IMR-90 (cell line): ENCODE measurements at regions not wholly inside any gene's neighbourhood (a gene's known extent, or its start where the extent isn't known, plus 50 kb on each side); places are given as distances from the start of the nearest gene placed in this dataset.

Experiments
- ATAC-seq: fragments of 200-7000 bp; cut with Tn5 transposase; 2 replicates; pipeline ENCODE4 v1.9.1; 2020; ENCODE audit warnings: low read depth, mild to moderate bottlenecking, moderate library complexity
- BruUV-seq: library from RNA; stranded (reverse); fragments of 400-500 nt; replicated peaks from 2 replicates; lab custom pipeline; 2021; lab: Mats Ljungman, UMichigan
- CTCF ChIA-PET: fragments of 300-600 bp; formaldehyde crosslinking; extraction: SDS; loops from one replicate; lab custom pipeline; 2021; ENCODE audit warnings: antibody characterized with exemption; lab: Yijun Ruan, JAX
- POLR2A ChIA-PET: fragments of 300-600 bp; sonication (Branson Sonifier 250); formaldehyde crosslinking; loops from one replicate; lab custom pipeline; 2022; ENCODE audit warnings: antibody characterized with exemption; ENCODE audit not compliant: unreplicated experiment; lab: Charles Lee
- DNase-seq: peaks from one replicate; pipeline ENCODE4 v3.0.0; 2013
- H2AFZ ChIP-seq: replicated peaks from 2 replicates; pipeline ENCODE3; 2013; ENCODE audit warnings: low read length, mild to moderate bottlenecking; ENCODE audit not compliant: poor library complexity
- H2AK5ac ChIP-seq: 2 replicates; pipeline ENCODE4 v1.6.1; 2013; ENCODE audit warnings: low read depth, low read length, inconsistent platforms
- H2AK9ac ChIP-seq: replicated peaks from 2 replicates; pipeline ENCODE3; 2013; ENCODE audit warnings: mild to moderate bottlenecking, low read depth, low read length, moderate library complexity; ENCODE audit not compliant: poor library complexity
- H2BK120ac ChIP-seq: 2 replicates; pipeline ENCODE4 v1.6.1; 2013; ENCODE audit warnings: low read depth, low read length, inconsistent platforms
- H2BK15ac ChIP-seq: 3 replicates; pipeline ENCODE4 v1.6.1; 2013; ENCODE audit warnings: low read depth, low read length, inconsistent platforms
- H2BK20ac ChIP-seq: 2 replicates; pipeline ENCODE4 v1.6.1; 2013; ENCODE audit warnings: low read depth, mild to moderate bottlenecking, inconsistent platforms, low read length, moderate library complexity
- H2BK5ac ChIP-seq: 2 replicates; pipeline ENCODE4 v1.6.1; 2013; ENCODE audit warnings: mild to moderate bottlenecking, low read depth, low read length, inconsistent platforms; ENCODE audit not compliant: poor library complexity, severe bottlenecking
- H3K14ac ChIP-seq: replicated peaks from 2 replicates; pipeline ENCODE4 v1.6.1; 2013; ENCODE audit warnings: low read depth, low read length, inconsistent platforms
- H3K18ac ChIP-seq: 2 replicates; pipeline ENCODE4 v1.6.1; 2013; ENCODE audit warnings: low read depth, low read length, control low read depth
- H3K23ac ChIP-seq: 2 replicates; pipeline ENCODE4 v1.6.1; 2013; ENCODE audit warnings: low read depth, low read length, inconsistent platforms
- H3K27ac ChIP-seq: 2 replicates; pipeline ENCODE4 v1.5.1; 2013; ENCODE audit warnings: mild to moderate bottlenecking, control low read depth, low read length; ENCODE audit not compliant: insufficient read depth
- H3K27me3 ChIP-seq: 2 replicates; pipeline ENCODE4 v1.6.1; 2013; ENCODE audit warnings: low read length; ENCODE audit not compliant: control insufficient read depth, insufficient read depth
- H3K36me3 ChIP-seq: 2 replicates; pipeline ENCODE4 v1.6.1; 2013; ENCODE audit warnings: low read length, mixed read lengths; ENCODE audit not compliant: control insufficient read depth, insufficient read depth
- H3K4ac ChIP-seq: 2 replicates; pipeline ENCODE4 v1.6.1; 2013; ENCODE audit warnings: low read depth, low read length, inconsistent platforms
- H3K4me1 ChIP-seq: 2 replicates; pipeline ENCODE4 v1.6.1; 2013; ENCODE audit warnings: low read length, mixed read lengths; ENCODE audit not compliant: control insufficient read depth, insufficient read depth
- H3K4me2 ChIP-seq: 2 replicates; pipeline ENCODE4 v1.6.1; 2013; ENCODE audit warnings: low read depth, mild to moderate bottlenecking, control low read depth, low read length, moderate library complexity
- H3K4me3 ChIP-seq: 2 replicates; pipeline ENCODE4 v1.5.1; 2013; ENCODE audit warnings: low read depth, mild to moderate bottlenecking, control low read depth, low read length, moderate library complexity; ENCODE audit not compliant: insufficient read depth
- H3K56ac ChIP-seq: 2 replicates; pipeline ENCODE4 v1.6.1; 2013; ENCODE audit warnings: low read length, inconsistent platforms; ENCODE audit not compliant: insufficient read depth; ENCODE audit errors: extremely low read depth
- H3K79me1 ChIP-seq, 2 experiments: 2 replicates each; pipeline ENCODE4 v1.6.1; 2013; ENCODE audit warnings: low read length in 2 of 2, inconsistent platforms in 1 of 2, low read depth in 1 of 2
- H3K9ac ChIP-seq: 2 replicates; pipeline ENCODE4 v1.6.1; 2013; ENCODE audit warnings: low read depth, low read length, control low read depth
- H3K9me1 ChIP-seq: 2 replicates; pipeline ENCODE4 v1.6.1; 2013; ENCODE audit warnings: low read length, inconsistent platforms; ENCODE audit not compliant: insufficient read depth
- H3K9me3 ChIP-seq: 2 replicates; pipeline ENCODE4 v1.6.1; 2013; ENCODE audit warnings: low read length; ENCODE audit not compliant: control insufficient read depth, insufficient read depth
- H4K20me1 ChIP-seq: 2 replicates; pipeline ENCODE4 v1.6.1; 2013; ENCODE audit warnings: low read length, inconsistent platforms; ENCODE audit not compliant: insufficient read depth
- H4K5ac ChIP-seq: 2 replicates; pipeline ENCODE4 v1.6.1; 2013; ENCODE audit warnings: mild to moderate bottlenecking, low read depth, low read length, control low read depth
- H4K8ac ChIP-seq, 2 experiments: 2 replicates each; pipeline ENCODE4 v1.6.1; 2013; ENCODE audit warnings: low read depth in 2 of 2, low read length in 2 of 2, control low read depth in 1 of 2, inconsistent platforms in 1 of 2
- H4K91ac ChIP-seq: 2 replicates; pipeline ENCODE4 v1.6.1; 2013; ENCODE audit warnings: low read depth, low read length, inconsistent platforms; ENCODE audit not compliant: insufficient read depth
- BHLHE40 ChIP-seq: fragments of 150-350 bp; IDR thresholded peaks from 2 replicates; pipeline ENCODE4 v1.6.1; 2016; ENCODE audit warnings: mild to moderate bottlenecking, low read depth, low read length
- CHD1 ChIP-seq: IDR thresholded peaks from 2 replicates; pipeline ENCODE4 v1.6.1; 2012; ENCODE audit warnings: low read depth, low read length, improper control_type of control experiment
- FOS ChIP-seq: fragments of 150-350 bp; IDR thresholded peaks from 2 replicates; pipeline ENCODE4 v1.6.1; 2016; ENCODE audit warnings: low read depth, low read length
- MAZ ChIP-seq: IDR thresholded peaks from 2 replicates; pipeline ENCODE4 v1.6.1; 2012; ENCODE audit warnings: low read depth, mild to moderate bottlenecking, low read length, improper control_type of control experiment, moderate library complexity, borderline replicate concordance
- MXI1 ChIP-seq: IDR thresholded peaks from 2 replicates; pipeline ENCODE4 v1.6.1; 2012; ENCODE audit warnings: low read depth, mild to moderate bottlenecking, low read length, moderate library complexity, borderline replicate concordance
- NFE2L2 ChIP-seq: fragments of 150-350 bp; IDR thresholded peaks from 2 replicates; pipeline ENCODE4 v1.6.1; 2016; ENCODE audit warnings: low read depth, mild to moderate bottlenecking, low read length
- POLR2A ChIP-seq: IDR thresholded peaks from 2 replicates; pipeline ENCODE4 v1.6.1; 2012; ENCODE audit warnings: mild to moderate bottlenecking, low read depth, low read length
- RAD21 ChIP-seq: IDR thresholded peaks from 2 replicates; pipeline ENCODE4 v1.6.1; 2012; ENCODE audit warnings: low read length, improper control_type of control experiment
- RCOR1 ChIP-seq: IDR thresholded peaks from 2 replicates; pipeline ENCODE4 v1.6.1; 2012; ENCODE audit warnings: mild to moderate bottlenecking, low read length, improper control_type of control experiment; ENCODE audit not compliant: insufficient replicate concordance
- RFX5 ChIP-seq: IDR thresholded peaks from 2 replicates; pipeline ENCODE4 v1.8.0; 2012; ENCODE audit warnings: low read depth, mild to moderate bottlenecking, low read length, moderate library complexity
- SMC3 ChIP-seq: fragments of 150-350 bp; IDR thresholded peaks from 2 replicates; pipeline ENCODE4 v1.6.1; 2016; ENCODE audit warnings: low read depth, mild to moderate bottlenecking, antibody characterized with exemption, low read length, moderate library complexity
- WGBS, 2 experiments: methylation state at CpG; one replicate each; pipeline versions ENCODE4 v1.1.5 to v1.1.7; 2013; ENCODE audit warnings: missing lambda C conversion rate in 2 of 2; ENCODE audit not compliant: insufficient read length in 1 of 2; ENCODE audit errors: extremely low coverage in 2 of 2; 5-methylcytosine and 5-hydroxymethylcytosine counted together
- dilution Hi-C: fragments of 300-500 bp; cut with HindIII; formaldehyde crosslinking; loops from one replicate; pipeline ENCODE4 v1.14.3; 2018; ENCODE audit warnings: low sequenced_read_pairs; ENCODE audit not compliant: unreplicated experiment
- in situ Hi-C: fragments of 300-500 bp; cut with MboI; formaldehyde crosslinking; loops from 3 replicates; pipeline ENCODE4 v1.14.3; 2019; ENCODE audit warnings: low sequenced_read_pairs, inconsistent platforms, mixed read lengths
- intact Hi-C: fragments of 100-400 bp; cut with micrococcal nuclease; formaldehyde crosslinking; loops from 2 replicates; pipeline ENCODE4 v1.10.0; 2022
- TF ChIP-seq, protein P1 (sequence below): conservative IDR thresholded peaks from 2 replicates; pipeline ENCODE4 v1.5.1; 2012; ENCODE audit warnings: mild to moderate bottlenecking, low read depth, low read length, improper control_type of control experiment

DNA sequence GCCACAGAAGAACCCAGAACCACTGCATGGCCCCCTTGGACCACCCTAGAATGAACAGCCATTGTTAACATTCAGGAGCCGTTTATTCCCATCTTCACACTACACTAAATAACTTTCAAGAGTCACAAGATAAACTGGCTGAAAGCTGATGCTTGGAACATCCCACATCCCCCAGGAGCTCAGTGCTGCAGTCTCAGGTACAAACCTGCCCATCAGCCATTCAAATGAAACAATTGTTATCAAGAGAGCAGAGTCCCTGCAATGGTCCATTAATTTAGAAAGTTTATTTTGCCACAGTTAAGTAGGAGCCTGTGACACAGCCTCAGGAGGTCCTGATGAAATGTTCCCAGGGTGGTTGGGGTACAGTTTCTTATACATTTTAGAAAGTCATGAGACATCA is 123.8 kb upstream of the ZNF91 start:
- H2BK120ac ChIP-seq: no peak overlapping the region
- no peak for DNase-seq

More for the DNA sequence above, 123.8 kb upstream of the ZNF91 start:
- H3K4ac ChIP-seq: no peak overlapping the region
- in situ Hi-C loops (no loop called here), dilution Hi-C loops (no loop called here), intact Hi-C loops (no loop called here)
- no peaks in the 10 kb centered on the region for H3K9me1 ChIP-seq
- no CpG with 5 or more reads among the region's 1 CpG for WGBS, 2 experiments
- H3K9me3 ChIP-seq: peaks cover 24% of the 10 kb centered on the region
- H3K56ac ChIP-seq: no peak overlapping the region
- H3K9ac ChIP-seq: no peak overlapping the region
- no peak overlapping the region for H2BK20ac ChIP-seq
- no peak overlapping the region for H2AK5ac ChIP-seq
- H3K4me1 ChIP-seq: no peaks in the 10 kb centered on the region
- H4K5ac ChIP-seq: no peak overlapping the region
- TF ChIP-seq CHD1 (no peak), FOS (no peak), NFE2L2 (no peak), RFX5 (no peak), MAZ (no peak), RAD21 (no peak), SMC3 (no peak), POLR2A (no peak), MXI1 (no peak), RCOR1 (no peak), BHLHE40 (no peak)
- TF ChIP-seq, protein P1, sequence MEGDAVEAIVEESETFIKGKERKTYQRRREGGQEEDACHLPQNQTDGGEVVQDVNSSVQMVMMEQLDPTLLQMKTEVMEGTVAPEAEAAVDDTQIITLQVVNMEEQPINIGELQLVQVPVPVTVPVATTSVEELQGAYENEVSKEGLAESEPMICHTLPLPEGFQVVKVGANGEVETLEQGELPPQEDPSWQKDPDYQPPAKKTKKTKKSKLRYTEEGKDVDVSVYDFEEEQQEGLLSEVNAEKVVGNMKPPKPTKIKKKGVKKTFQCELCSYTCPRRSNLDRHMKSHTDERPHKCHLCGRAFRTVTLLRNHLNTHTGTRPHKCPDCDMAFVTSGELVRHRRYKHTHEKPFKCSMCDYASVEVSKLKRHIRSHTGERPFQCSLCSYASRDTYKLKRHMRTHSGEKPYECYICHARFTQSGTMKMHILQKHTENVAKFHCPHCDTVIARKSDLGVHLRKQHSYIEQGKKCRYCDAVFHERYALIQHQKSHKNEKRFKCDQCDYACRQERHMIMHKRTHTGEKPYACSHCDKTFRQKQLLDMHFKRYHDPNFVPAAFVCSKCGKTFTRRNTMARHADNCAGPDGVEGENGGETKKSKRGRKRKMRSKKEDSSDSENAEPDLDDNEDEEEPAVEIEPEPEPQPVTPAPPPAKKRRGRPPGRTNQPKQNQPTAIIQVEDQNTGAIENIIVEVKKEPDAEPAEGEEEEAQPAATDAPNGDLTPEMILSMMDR: no peak
- H3K4me3 ChIP-seq: no peak overlapping the region
- H3K27me3 ChIP-seq: no peaks in the 10 kb centered on the region
- no peak overlapping the region for H3K27ac ChIP-seq
- H3K36me3 ChIP-seq: no peaks in the 10 kb centered on the region
- no peak overlapping the region for H2AK9ac ChIP-seq
- no peak overlapping the region for H4K91ac ChIP-seq
- no peaks in the 10 kb centered on the region for H3K79me1 ChIP-seq
- no peak overlapping the region for H2BK15ac ChIP-seq
- CTCF ChIA-PET: no interaction called here
- BruUV-seq: no TSS peak
- no peak overlapping the region for H3K4me2 ChIP-seq
- H4K20me1 ChIP-seq: no peaks in the 10 kb centered on the region
- no peak overlapping the region for H3K23ac ChIP-seq
- H3K14ac ChIP-seq: no peak overlapping the region
- no peak overlapping the region for H2BK5ac ChIP-seq
- no peak overlapping the region for H3K18ac ChIP-seq
- no peak for ATAC-seq
- no peak overlapping the region for H2AFZ ChIP-seq
- POLR2A ChIA-PET: no interaction called here
- no peak overlapping the region for H4K8ac ChIP-seq
